ENCODE measurements at regions not wholly inside any gene's neighbourhood (a gene's known extent, or its start where the extent isn't known, plus 50 kb on each side); places are given as distances from the start of the nearest gene placed in this dataset.

DNA sequence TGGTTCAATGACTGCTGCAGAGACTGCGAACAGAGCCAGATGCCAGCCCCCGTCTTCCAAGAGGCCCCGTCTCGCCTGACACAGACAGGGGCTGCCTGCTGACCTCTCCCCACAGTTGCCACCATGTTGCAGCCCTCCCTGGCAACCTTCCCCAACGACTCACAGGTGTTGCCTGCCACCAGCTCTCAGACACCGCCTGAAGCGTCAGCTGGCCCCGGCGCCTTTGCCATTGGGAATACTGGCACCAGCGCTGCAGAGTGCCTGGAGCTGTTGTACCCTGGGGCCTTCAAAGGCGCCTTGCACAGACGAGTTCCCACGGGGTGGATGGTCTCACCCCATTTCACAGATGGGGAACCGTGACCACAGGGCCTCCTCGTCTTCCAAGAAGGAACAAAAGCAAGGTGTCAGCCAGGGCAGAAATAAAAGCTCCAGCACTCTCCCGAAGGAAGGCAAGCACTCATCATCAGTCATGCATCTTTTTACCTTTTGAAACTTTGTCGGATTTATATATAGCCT, 167.0 kb downstream of the ADSS2 start:
- Histone ChIP-seq H3K27me3 (replicated peaks; ENCODE audit: control insufficient read depth, insufficient read depth, low read length) (no peaks in the 10 kb centered on the region), H3K4me1 (no peaks in the 10 kb centered on the region), H3K4me3 (ENCODE audit: low read depth, low read length) (no peak overlapping the region), H3K9me3 (no peaks in the 10 kb centered on the region), H3K36me3 (ENCODE audit: control insufficient read depth, insufficient read depth, low read length) (no peaks in the 10 kb centered on the region)
- DNase-seq: no peak
- Mint-ChIP-seq H3K9me3 (ENCODE audit: unreplicated experiment) (peaks cover 11% of the 10 kb centered on the region), H3K4me1 (ENCODE audit: low read depth, unreplicated experiment) (no peaks in the 10 kb centered on the region), H3K27ac (ENCODE audit: unreplicated experiment) (no peak overlapping the region), H3K36me3 (ENCODE audit: insufficient read depth, unreplicated experiment) (no peaks in the 10 kb centered on the region), H3K4me3 (ENCODE audit: unreplicated experiment) (no peak overlapping the region), H3K27me3 (ENCODE audit: insufficient read depth, unreplicated experiment) (no peaks in the 10 kb centered on the region)
- TF ChIP-seq, protein P1, sequence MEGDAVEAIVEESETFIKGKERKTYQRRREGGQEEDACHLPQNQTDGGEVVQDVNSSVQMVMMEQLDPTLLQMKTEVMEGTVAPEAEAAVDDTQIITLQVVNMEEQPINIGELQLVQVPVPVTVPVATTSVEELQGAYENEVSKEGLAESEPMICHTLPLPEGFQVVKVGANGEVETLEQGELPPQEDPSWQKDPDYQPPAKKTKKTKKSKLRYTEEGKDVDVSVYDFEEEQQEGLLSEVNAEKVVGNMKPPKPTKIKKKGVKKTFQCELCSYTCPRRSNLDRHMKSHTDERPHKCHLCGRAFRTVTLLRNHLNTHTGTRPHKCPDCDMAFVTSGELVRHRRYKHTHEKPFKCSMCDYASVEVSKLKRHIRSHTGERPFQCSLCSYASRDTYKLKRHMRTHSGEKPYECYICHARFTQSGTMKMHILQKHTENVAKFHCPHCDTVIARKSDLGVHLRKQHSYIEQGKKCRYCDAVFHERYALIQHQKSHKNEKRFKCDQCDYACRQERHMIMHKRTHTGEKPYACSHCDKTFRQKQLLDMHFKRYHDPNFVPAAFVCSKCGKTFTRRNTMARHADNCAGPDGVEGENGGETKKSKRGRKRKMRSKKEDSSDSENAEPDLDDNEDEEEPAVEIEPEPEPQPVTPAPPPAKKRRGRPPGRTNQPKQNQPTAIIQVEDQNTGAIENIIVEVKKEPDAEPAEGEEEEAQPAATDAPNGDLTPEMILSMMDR (IDR thresholded peaks at IDR 0.05; ENCODE audit: insufficient read depth in 1 of 2, low read depth in 1 of 2, low read length in 1 of 2, severe bottlenecking in 1 of 2, unreplicated experiment in 1 of 2): no peak
- CTCF ChIA-PET: no interaction called here
- intact Hi-C loops (cut with micrococcal nuclease; ENCODE audit: unreplicated experiment): no loop called here
- POLR2A ChIA-PET: no interaction called here
- no TSS peak for BruUV-seq (replicated peaks)

DNA sequence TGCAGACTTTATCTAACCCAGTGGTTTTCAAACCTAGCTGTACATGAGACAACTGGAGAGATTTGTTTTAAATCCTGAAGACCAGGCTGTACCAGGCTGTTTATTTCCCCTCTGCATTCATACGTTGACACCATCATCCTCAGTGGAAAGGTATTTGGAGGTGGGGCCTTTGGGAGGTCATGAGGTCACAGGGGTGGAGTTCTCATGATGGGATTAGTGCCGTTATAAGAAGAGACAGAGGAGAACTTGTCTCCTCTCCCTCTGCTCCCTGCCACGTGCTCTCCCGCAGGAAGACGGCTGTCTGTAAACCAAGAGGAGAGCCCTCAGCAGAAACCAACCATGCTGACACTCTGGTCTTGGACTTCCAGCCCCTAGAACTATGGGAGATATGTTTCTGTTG, 165.4 kb downstream of the ADSS2 start:
- no peaks in the 10 kb centered on the region for H3K27me3 Mint-ChIP-seq (ENCODE audit: insufficient read depth, unreplicated experiment)
- H3K9me3 Mint-ChIP-seq (ENCODE audit: unreplicated experiment): peaks cover under 1% of the 10 kb centered on the region
- TF ChIP-seq, protein P1 (IDR thresholded peaks at IDR 0.05; ENCODE audit: insufficient read depth in 1 of 2, low read depth in 1 of 2, low read length in 1 of 2, severe bottlenecking in 1 of 2, unreplicated experiment in 1 of 2): no peak
- H3K9me3 ChIP-seq: no peaks in the 10 kb centered on the region
- intact Hi-C loops (cut with micrococcal nuclease; ENCODE audit: unreplicated experiment): no loop called here
- no peaks in the 10 kb centered on the region for H3K36me3 ChIP-seq (ENCODE audit: control insufficient read depth, insufficient read depth, low read length)
- H3K4me3 ChIP-seq (ENCODE audit: low read depth, low read length): no peak overlapping the region
- no peak for DNase-seq
- no peaks in the 10 kb centered on the region for H3K4me1 Mint-ChIP-seq (ENCODE audit: low read depth, unreplicated experiment)
- no peaks in the 10 kb centered on the region for H3K36me3 Mint-ChIP-seq (ENCODE audit: insufficient read depth, unreplicated experiment)
- no peaks in the 10 kb centered on the region for H3K4me1 ChIP-seq
- no peak overlapping the region for H3K27ac Mint-ChIP-seq (ENCODE audit: unreplicated experiment)
- CTCF ChIA-PET: interaction anchor here (0.7 kb wide), 1 partner anchor 13 kb away, joined by 3 read pairs; no protein-coding TSS in a partner anchor
- no peak overlapping the region for H3K4me3 Mint-ChIP-seq (ENCODE audit: unreplicated experiment)
- POLR2A ChIA-PET: no interaction called here
- no TSS peak for BruUV-seq (replicated peaks)
- H3K27me3 ChIP-seq (replicated peaks; ENCODE audit: control insufficient read depth, insufficient read depth, low read length): no peaks in the 10 kb centered on the region

DNA sequence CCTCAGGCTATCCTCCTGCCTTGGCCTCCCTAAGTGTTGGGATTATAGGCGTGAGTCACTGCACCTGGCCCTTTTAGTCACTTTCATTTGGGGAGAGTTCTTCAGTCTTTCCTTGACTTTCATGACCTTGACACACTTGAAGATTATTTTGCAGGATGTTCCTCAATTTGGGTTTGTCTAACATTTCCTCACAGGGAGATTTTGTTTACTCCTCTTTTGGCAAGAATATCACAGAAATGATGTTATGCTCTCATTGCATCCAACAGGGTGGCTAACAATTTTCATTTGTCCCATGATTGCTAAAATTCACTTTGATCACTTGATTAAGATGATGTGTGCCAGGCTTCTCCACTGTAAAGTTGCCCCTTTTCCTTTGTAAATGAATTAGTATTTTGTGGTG, 164.0 kb downstream of the ADSS2 start:
- Histone ChIP-seq H3K36me3 (ENCODE audit: control insufficient read depth, insufficient read depth, low read length) (no peaks in the 10 kb centered on the region), H3K4me3 (ENCODE audit: low read depth, low read length) (no peak overlapping the region), H3K9me3 (no peaks in the 10 kb centered on the region), H3K4me1 (no peaks in the 10 kb centered on the region), H3K27me3 (replicated peaks; ENCODE audit: control insufficient read depth, insufficient read depth, low read length) (no peaks in the 10 kb centered on the region)
- intact Hi-C loops (cut with micrococcal nuclease; ENCODE audit: unreplicated experiment): no loop called here
- no peaks in the 10 kb centered on the region for H3K27me3 Mint-ChIP-seq (ENCODE audit: insufficient read depth, unreplicated experiment)
- no peak overlapping the region for H3K4me3 Mint-ChIP-seq (ENCODE audit: unreplicated experiment)
- no peaks in the 10 kb centered on the region for H3K36me3 Mint-ChIP-seq (ENCODE audit: insufficient read depth, unreplicated experiment)
- TF ChIP-seq, protein P1 (IDR thresholded peaks at IDR 0.05; ENCODE audit: insufficient read depth in 1 of 2, low read depth in 1 of 2, low read length in 1 of 2, severe bottlenecking in 1 of 2, unreplicated experiment in 1 of 2): no peak
- H3K9me3 Mint-ChIP-seq (ENCODE audit: unreplicated experiment): no peaks in the 10 kb centered on the region
- no TSS peak for BruUV-seq (replicated peaks)
- H3K4me1 Mint-ChIP-seq (ENCODE audit: low read depth, unreplicated experiment): no peaks in the 10 kb centered on the region
- no peak overlapping the region for H3K27ac Mint-ChIP-seq (ENCODE audit: unreplicated experiment)
- ChIA-PET CTCF (no interaction called here), POLR2A (no interaction called here)
- no peak for DNase-seq

All from Caco-2 (cell line).